Uterus (tissue), 3 donors: ENCODE measurements at regions not wholly inside any gene's neighbourhood (a gene's known extent, or its start where the extent isn't known, plus 50 kb on each side); places are given as distances from the start of the nearest gene placed in this dataset.

Experiments used
- DNase-seq, 2 donors: peaks; one replicate each; pipeline ENCODE4 v3.0.0-alpha.2; 2019 to 2020
- H3K27ac ChIP-seq, 2 donors: fragments of 200-600 bp; sonication (generic); 1 replicate in 1 of 2; 2 replicates in 1 of 2; pipeline ENCODE4 v1.5.1; 2016 to 2018
- H3K27me3 ChIP-seq, 2 donors: fragments of 200-600 bp; sonication (generic); one replicate each; pipeline ENCODE4 v1.5.1; 2018 to 2019; ENCODE audit warnings: control low read depth in 1 of 2
- H3K36me3 ChIP-seq, 2 donors: fragments of 200-600 bp; sonication (generic); one replicate each; pipeline ENCODE4 v1.5.1; 2019; ENCODE audit warnings: control low read depth in 1 of 2
- H3K4me1 ChIP-seq, 2 donors: fragments of 200-600 bp; sonication (generic); one replicate each; pipeline ENCODE4 v1.5.1; 2018 to 2019; ENCODE audit warnings: control low read depth in 1 of 2
- H3K4me3 ChIP-seq, 2 donors: fragments of 200-600 bp; sonication (generic); 1 replicate in 1 of 2; 2 replicates in 1 of 2; pipeline ENCODE4 v1.5.1; 2018 to 2019; ENCODE audit warnings: mild to moderate bottlenecking in 1 of 2
- H3K9me3 ChIP-seq, 2 donors: fragments of 200-600 bp; sonication (generic); one replicate each; pipeline ENCODE4 v1.5.1; 2019; ENCODE audit warnings: control low read depth in 1 of 2
- CTCF ChIP-seq, 4 experiments: fragments of 200-600 bp in 2 of 4; fragments of 450-650 bp in 2 of 4; sonication (generic) in 2 of 4; IDR thresholded peaks; one replicate each; pipeline ENCODE4 v1.5.1; 2016 to 2019; ENCODE audit warnings: antibody characterized with exemption in 4 of 4, mild to moderate bottlenecking in 2 of 4, moderate library complexity in 1 of 4
- POLR2A ChIP-seq, 2 donors: fragments of 450-650 bp; IDR thresholded peaks; one replicate each; pipeline ENCODE4 v1.6.1; 2016; ENCODE audit warnings: antibody characterized with exemption in 2 of 2, mild to moderate bottlenecking in 1 of 2, moderate library complexity in 1 of 2
- intact Hi-C: fragments of 100-400 bp; cut with DNase I; formaldehyde crosslinking; loops from one replicate; pipeline ENCODE4 v1.15.1; 2023; ENCODE audit warnings: low total_unique reads
- donor health status: DM: yes; HTN: yes; CAD: no.

DNA sequence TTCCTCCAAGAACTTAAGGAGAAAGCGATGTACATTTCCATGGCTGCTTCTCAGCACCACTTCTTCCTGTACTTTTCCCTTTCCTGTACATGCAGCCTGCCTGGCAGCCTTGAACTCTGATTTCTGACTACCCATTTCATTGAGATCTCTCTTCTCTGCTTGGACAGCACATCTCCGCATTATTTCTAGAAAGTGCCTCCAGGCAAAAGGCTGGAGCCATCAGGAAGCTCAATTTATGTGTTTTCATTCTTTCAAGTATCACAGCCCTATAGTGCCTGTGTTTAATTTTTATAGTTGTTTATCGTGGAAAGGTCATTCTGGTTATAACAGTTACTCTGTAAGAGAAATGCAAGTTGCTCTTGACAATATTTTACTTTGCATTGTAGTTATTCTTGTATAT is 688.0 kb upstream of the ANKRD30A start:
- Histone ChIP-seq H3K4me3 (no peak overlapping the region), H3K27ac (no peak overlapping the region), H3K36me3 (no peaks in the 10 kb centered on the region), H3K9me3 (no peaks in the 10 kb centered on the region), H3K27me3 (no peaks in the 10 kb centered on the region), H3K4me1 (no peaks in the 10 kb centered on the region)
- TF ChIP-seq POLR2A (IDR thresholded peaks at IDR 0.05) (no peak), CTCF (IDR thresholded peaks at IDR 0.05) (no peak)
- intact Hi-C loops, result no loop called here
- no peak for DNase-seq

DNA sequence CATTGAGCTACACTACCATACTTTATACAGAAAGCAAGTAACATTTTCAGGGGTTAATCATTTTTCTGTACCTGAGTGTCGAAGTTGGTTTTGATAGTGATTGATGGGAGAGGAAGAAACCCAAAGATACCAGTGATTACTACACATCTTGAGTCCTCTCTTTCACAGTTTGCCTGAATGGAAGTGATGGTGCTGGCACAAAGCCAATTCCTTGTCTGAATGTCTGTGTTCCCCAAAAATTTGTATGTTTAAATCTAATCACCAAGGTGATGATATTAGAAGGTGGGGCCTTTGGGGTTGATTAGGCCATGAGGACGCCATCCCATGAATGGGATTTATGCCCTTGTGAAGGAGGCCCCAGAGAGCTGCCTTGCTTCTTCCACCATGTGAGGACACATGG is 696.9 kb upstream of the ANKRD30A start:
- intact Hi-C loops, result no loop called here
- H3K9me3 ChIP-seq, result no peaks in the 10 kb centered on the region
- no peak overlapping the region for H3K4me3 ChIP-seq
- H3K27me3 ChIP-seq, result no peaks in the 10 kb centered on the region
- no peak for DNase-seq
- H3K27ac ChIP-seq, result no peak overlapping the region
- no peaks in the 10 kb centered on the region for H3K36me3 ChIP-seq
- TF ChIP-seq CTCF (IDR thresholded peaks at IDR 0.05) (no peak), POLR2A (IDR thresholded peaks at IDR 0.05) (no peak)
- no peaks in the 10 kb centered on the region for H3K4me1 ChIP-seq

- Histone ChIP-seq H3K27me3 (no peaks in the 10 kb centered on the region), H3K4me3 (no peak overlapping the region), H3K4me1 (no peaks in the 10 kb centered on the region), H3K36me3 (no peaks in the 10 kb centered on the region), H3K27ac (no peak overlapping the region), H3K9me3 (no peaks in the 10 kb centered on the region)
- intact Hi-C loops, result no loop called here
- DNase-seq, result no peak
- no peak for TF ChIP-seq CTCF (IDR thresholded peaks at IDR 0.05)
- no peak for TF ChIP-seq POLR2A (IDR thresholded peaks at IDR 0.05)
Measured at GRCh38 chr10:36425131-36425797, 700.1 kb upstream of the ANKRD30A start.

GRCh38 chr10:36424502-36424901 is 700.9 kb upstream of the ANKRD30A start:
- H3K27me3 ChIP-seq, result no peaks in the 10 kb centered on the region
- no peak overlapping the region for H3K27ac ChIP-seq
- H3K36me3 ChIP-seq, result no peaks in the 10 kb centered on the region
- TF ChIP-seq POLR2A (IDR thresholded peaks at IDR 0.05) (no peak), CTCF (IDR thresholded peaks at IDR 0.05) (no peak)
- H3K9me3 ChIP-seq, result no peaks in the 10 kb centered on the region
- DNase-seq, result no peak
- no peak overlapping the region for H3K4me3 ChIP-seq
- no peaks in the 10 kb centered on the region for H3K4me1 ChIP-seq
- intact Hi-C loops, result no loop called here

GRCh38 chr10:36423821-36424248 is 701.6 kb upstream of the ANKRD30A start:
- Histone ChIP-seq H3K36me3 (no peaks in the 10 kb centered on the region), H3K4me3 (no peak overlapping the region), H3K27me3 (no peaks in the 10 kb centered on the region), H3K4me1 (no peaks in the 10 kb centered on the region), H3K9me3 (no peaks in the 10 kb centered on the region), H3K27ac (peak overlapping the region in 1 of 2 donors; percentile 14)
- peak in 1 of 2 donors; percentile 16 for DNase-seq
- intact Hi-C loops, result no loop called here
- TF ChIP-seq POLR2A (IDR thresholded peaks at IDR 0.05), result no peak

DNA sequence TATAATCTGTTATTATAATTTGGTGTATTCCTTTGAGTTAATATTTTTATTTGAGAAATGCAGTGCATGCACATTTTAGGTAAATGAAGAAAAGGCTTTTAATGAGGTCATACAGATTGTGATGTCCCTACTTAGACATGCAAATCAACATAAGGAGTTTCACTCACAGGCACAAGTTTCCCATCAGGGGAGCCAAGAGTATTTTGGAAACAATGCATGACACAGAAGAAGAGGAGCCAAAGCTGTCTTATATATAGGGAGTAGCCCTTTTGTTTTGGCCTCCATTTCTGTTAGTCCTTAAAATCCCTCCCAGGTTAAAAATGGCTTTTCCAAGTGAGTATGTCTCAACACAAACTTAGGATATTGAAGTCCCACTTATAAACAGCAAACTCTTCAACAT is 703.4 kb upstream of the ANKRD30A start:
- Histone ChIP-seq H3K4me3 (no peak overlapping the region), H3K36me3 (no peaks in the 10 kb centered on the region), H3K4me1 (no peaks in the 10 kb centered on the region), H3K27me3 (no peaks in the 10 kb centered on the region), H3K27ac (no peak overlapping the region), H3K9me3 (no peaks in the 10 kb centered on the region)
- TF ChIP-seq CTCF (IDR thresholded peaks at IDR 0.05), result no peak
- no peak for TF ChIP-seq POLR2A (IDR thresholded peaks at IDR 0.05)
- intact Hi-C loops, result no loop called here
- no peak for DNase-seq
